H54 (cell line): ENCODE measurements at regions not wholly inside any gene's neighbourhood (a gene's known extent, or its start where the extent isn't known, plus 50 kb on each side); places are given as distances from the start of the nearest gene placed in this dataset.
"Not testable (repeated sequence)": the region's sequence is repeated elsewhere in the genome, so short reads cannot be mapped to it uniquely, and the experiment has no call there.

ENCODE experiments used
- DNase-seq: peaks from one replicate; pipeline ENCODE4 v3.0.0; 2011; ENCODE audit warnings: low spot score, mixed read lengths; ENCODE audit not compliant: insufficient read length
- FAIRE-seq: peaks from 3 replicates; lab custom pipeline; 2011; peaks lifted over from hg19 to GRCh38; lab: Jason Lieb, UNC
- POLR2A ChIP-seq: IDR thresholded peaks from 2 replicates; pipeline ENCODE4 v1.6.1; 2011; ENCODE audit warnings: low read depth, mild to moderate bottlenecking, low read length

DNA sequence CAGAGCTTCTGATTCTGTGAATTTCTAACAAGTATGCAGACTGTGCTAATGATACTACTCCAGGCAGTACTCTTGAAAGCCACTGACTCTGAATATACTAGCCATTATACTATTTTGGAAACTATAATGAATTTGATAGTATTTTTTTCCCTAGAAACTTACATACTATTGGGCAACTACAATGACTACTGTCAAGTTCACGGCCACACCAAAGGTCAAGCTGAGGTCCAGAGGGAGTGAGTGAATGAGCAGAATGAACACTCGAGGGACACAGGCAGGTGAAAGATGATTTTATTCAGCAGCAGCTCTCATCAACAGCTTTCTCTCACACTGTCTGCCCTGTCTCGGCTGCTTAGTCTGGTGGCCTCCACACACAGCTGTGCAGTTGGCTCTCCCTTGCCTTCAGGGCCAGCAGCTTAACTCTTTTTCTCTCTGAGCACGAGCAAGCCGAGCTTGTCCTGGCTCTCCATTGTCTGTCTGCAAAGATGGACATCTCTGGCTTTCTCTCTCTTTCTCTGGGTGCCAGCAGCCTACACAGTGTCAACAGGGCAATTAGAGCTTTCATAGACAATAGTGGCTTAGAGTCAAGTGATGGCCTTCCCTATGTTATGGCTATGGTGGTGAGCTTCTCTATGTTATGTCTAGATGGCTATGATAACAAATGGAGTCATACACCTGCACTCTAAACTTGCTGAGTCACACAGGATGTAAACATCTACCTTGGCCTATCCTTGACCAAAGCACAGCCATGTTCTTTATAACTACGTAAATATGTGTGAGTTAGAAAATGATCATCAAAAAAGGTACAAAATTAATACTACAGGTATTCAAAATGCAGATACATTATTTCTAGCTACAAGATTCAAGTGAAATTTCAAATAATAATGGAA is 362.4 kb downstream of the CGGBP1 start:
- TF ChIP-seq POLR2A: no peak
- no peak for FAIRE-seq
- DNase-seq: no peak

DNA sequence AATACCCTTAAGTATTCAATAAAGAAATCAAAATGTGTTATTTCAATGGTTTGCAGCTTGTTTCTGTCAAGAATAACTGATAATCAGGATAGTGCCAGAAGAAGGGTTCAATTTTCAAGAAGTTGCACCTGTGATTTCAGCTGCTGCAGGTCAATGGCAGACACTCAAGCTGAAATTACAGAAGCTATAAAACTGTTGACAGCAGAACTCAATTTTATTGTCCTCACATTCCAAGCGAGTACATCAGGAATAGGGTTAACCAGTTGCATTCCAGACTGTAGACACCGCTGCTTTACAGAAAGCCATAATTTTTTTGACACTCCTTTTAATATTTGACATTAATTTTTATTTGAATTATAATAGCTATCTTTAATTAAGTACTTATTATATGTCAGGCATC is 364.1 kb downstream of the CGGBP1 start:
- TF ChIP-seq POLR2A: no peak
- DNase-seq (no peak), FAIRE-seq (no peak)

DNA sequence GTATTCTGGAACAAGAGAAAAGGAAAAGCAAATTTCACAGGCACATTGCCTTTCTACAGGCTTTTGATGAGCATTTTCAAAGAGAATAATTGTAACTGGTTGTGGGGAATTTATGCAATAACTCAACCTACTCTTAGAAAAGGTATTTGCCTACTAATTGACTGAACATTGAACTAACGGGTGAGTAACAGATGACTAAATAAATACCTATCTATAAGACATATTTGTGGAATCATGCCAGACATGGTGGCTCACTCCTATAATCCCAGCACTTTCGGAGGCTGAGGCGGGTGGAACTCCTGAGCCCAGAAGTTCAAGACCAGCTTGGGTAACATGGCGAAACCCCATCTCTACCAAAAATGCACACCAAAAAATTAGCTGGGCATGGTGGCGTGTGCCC is 367.7 kb downstream of the CGGBP1 start:
- DNase-seq (no peak), FAIRE-seq (no peak)
- TF ChIP-seq POLR2A: no peak

DNA sequence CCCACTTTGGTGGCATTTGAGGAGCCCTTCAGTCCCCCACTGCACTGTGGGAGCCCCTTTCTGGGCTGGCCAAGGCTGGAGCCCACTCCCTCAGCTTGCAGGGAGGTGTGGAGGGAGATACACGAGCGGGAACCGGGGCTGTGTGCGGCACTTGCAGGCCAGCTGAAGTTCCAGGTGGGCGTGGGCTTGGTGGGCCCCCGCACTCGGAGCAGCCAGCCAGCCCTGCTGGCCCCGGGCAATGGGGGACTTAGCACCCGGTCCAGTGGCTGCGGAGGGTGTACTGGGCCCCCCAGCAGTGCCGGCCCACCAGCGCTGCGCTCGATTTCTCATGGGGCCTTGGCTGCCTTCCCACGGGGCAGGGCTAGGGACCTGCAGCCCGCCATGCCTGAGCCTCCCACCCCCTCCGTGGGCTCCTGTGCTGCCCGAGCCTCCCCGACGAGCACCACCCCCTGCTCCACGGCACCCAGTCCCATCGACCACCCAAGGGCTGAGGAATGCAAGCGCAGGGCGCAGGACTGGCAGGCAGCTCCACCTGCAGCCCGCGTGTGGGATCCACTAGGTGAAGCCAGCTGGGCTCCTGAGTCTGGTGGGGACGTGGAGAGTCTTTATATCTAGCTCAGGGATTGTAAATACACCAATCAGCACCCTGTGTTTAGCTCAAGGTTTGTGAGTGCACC is 379.7 kb downstream of the CGGBP1 start:
- FAIRE-seq, DNase-seq: not testable (repeated sequence)

DNA sequence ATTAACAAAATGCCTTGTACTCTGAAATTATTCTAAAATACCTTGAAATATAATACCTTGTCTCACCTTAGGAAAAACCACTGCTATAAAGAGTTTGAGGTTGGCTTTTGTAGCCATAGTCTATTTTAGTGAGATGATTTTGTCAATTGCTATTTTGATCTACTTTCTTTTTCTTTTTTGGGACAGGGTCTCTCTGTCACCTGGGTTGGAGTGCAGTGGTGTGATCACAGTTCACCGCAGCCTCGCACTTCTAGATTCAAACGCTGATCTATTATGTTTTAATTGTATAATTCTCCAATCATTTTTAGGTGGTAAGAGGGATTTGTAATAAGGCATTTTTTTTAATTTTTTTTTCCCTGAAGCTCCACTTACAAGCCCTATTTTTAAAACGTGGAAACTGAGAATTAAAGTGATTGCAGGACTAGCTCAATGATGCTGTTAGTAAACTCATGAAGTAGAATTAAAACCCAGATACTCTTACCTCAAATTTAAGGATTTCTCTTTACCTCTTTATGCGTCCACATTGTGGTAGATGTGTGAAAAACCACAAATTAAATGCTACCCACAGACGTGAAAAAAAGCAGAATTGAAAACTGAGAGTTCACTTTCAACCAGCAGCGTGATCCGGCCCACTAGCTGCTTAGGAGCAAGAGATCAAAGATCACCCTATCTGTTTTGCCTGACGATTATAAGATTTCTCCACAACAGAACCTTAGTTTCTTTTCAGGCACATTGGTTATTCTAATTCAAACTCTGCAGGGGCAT is 384.2 kb downstream of the CGGBP1 start:
- FAIRE-seq: no peak

DNA sequence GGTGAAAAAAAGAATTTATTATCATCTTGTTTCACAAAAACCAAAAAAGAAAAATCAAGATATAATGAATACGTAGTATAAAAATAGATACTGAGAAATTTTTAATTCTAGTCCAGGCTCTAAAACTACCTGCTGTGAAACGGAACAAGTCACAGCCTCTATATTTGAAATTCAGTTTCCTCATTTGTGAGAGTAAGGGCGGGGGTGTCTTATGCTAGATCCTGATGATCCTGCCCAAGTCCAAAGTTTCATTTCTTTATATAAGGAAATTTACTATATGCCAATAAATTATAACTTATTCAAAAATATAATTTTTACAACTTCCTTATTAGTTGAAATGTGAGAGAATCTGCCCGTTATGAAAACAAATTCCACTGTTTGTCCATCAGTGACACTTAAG is 385.7 kb downstream of the CGGBP1 start:
- FAIRE-seq (no peak), DNase-seq (no peak)
- no peak for TF ChIP-seq POLR2A

More for the DNA sequence above, 384.2 kb downstream of the CGGBP1 start:
- no peak for TF ChIP-seq POLR2A
- no peak for DNase-seq

DNA sequence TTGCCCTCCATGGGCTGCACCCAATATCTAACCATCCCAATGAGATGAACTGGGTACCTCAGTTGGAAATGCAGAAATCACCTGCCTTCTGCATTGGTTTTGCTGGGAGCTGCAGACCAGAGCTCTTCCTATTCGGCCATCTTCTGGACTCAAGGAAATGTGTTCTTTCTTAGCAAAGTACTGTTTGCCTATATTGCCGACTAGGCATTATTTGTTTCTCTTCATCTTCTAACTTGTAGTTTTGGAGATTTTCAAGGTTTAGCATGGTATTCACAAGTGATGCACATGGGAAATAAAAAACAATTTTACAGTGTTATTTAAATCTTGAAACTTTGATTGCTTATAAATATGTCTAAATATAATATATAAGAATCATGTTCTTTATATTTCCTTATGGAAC is 377.8 kb upstream of the POU1F1 start:
- TF ChIP-seq POLR2A: no peak
- no peak for FAIRE-seq

DNA sequence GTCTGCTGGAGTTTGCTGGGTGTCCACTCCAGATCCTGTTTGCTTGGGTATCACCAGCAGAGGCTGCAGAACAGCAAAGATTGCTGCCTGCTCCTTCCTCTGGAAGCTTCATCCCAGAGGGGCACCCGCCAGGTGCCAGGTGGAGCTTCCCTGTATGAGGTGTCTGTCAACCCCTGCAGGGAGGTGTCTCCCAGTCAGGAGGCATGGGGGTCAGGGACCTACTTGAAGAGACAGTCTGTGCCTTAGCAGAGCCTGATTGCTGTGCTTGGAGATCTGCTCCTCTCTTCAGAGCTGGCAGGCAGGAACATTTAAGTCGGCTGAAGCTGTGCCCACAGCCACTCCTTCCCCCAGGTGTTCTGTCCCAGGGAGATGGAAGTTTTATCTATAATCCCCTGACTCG is 376.8 kb upstream of the POU1F1 start:
- DNase-seq, FAIRE-seq: not testable (repeated sequence)

More for the DNA sequence above, 377.8 kb upstream of the POU1F1 start:
- DNase-seq: no peak

DNA sequence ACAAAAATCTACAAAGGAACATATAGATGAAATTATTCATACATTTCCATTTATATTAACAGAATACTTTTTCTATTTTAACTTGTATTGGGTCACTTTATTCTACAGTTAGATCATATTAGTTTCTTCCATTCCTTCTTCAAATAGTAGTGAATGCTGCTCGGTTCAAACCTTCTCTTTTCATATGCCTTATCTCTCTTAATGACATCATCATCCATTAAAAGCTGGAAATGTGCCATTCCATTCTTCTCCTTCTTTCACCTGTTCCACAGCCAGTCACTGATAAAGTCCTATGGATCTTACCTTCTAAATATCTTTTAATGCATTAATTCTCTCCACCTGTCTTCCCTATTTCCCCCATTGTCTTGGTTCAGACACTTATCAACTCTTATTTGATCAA is 358.0 kb upstream of the POU1F1 start:
- DNase-seq (no peak), FAIRE-seq (no peak)
- no peak for TF ChIP-seq POLR2A

DNA sequence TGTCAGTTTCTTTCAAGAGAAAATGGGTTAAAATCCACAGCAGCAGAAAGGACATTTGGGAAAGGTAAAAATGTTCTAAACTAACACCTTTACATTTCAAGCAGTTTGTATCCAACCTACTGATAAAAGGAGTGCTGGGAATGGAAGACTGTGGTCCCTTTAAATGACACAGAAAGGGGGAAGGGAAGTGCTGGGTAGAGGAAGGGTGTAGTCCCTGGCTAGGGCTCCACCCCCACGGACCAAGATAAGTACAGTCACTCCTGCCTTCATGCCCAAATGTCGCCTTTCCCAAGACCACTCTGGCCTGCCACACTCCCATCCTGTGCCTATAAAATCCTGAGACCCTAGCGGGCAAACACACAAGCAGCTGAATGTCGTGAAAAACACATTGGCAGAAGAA is 350.9 kb upstream of the POU1F1 start:
- DNase-seq (no peak), FAIRE-seq (no peak)
- no peak for TF ChIP-seq POLR2A

DNA sequence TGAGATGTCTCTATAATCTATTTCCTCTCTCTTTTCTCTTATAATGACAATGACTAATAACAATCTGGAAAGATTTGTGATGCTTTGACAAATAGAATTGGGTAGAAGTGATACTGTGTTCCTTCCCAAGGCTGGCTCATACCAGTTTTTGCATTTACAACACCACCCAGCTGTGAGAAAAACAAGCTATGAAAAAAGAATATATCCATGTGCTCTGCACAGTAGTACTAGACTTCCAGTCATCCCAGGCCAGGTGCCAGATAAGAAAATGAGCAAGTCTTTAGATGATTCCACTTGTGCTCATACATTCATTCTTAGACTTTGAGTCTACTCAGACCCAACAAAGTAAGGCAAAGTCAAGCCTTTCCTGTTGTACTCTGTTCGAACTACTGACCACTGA is 350.2 kb upstream of the POU1F1 start:
- FAIRE-seq (no peak), DNase-seq (no peak)
- TF ChIP-seq POLR2A: no peak

DNA sequence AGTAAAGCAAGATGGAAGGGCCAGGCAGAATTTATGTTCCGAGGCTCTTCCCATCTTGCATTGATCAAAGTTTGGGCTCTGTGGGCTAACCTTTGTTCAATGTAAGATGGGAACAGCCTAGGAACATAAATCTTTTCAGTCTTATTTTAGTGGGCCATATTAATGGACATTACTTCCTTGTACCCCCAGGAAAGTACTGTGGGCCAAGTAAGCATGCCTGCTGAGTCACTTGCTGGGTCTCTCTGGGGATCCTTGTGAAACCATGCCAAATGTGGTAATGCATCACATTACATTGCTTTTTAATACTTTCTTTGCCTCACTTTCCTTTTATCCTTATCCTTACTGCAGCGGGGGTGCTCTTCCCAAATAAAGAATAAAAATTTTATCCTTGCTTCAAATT is 349.5 kb upstream of the POU1F1 start:
- FAIRE-seq (no peak), DNase-seq (no peak)
- no peak for TF ChIP-seq POLR2A

DNA sequence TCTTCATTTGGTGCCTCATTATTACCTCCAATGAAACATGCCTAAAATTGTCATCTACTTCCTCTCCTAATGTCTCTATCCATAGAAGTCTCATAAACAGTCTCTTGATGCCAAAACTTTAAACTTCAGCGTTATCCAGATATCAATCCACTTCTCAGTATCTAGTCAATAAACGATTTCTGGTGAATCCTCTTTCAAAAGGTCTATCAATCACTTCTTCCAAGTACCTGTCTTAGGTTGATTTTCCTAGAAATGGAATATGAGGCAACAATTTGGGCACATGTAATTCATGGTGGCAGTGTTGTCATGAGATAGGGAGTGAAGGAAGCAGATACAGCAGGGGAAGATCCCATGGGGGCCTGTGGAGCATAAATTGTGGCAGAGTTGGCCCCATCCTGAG is 348.5 kb upstream of the POU1F1 start:
- no peak for DNase-seq
- no peak for FAIRE-seq
- TF ChIP-seq POLR2A: no peak

DNA sequence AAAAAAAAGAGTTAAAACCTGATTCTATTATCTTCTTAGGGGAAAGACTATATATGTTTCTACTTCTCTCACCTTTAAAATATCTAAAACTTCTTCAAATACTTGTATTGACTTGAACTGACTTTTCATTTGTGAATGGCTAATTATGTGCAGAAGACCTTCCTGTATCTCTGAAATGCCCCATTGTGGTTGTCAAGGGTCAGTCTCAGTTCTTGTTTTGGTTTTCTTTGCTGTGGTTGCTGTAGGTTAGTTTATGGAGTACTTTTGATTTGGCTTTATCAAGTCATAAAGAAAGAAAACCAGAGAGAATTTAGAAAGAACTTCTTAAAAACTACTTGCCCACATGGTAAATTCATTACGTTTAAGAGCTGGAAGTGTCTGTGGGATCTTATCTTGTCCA is 345.3 kb upstream of the POU1F1 start:
- FAIRE-seq (no peak), DNase-seq (no peak)
- TF ChIP-seq POLR2A: no peak
